ENCODE measurements at regions not wholly inside any gene's neighbourhood (a gene's known extent, or its start where the extent isn't known, plus 50 kb on each side); places are given as distances from the start of the nearest gene placed in this dataset.

DNA sequence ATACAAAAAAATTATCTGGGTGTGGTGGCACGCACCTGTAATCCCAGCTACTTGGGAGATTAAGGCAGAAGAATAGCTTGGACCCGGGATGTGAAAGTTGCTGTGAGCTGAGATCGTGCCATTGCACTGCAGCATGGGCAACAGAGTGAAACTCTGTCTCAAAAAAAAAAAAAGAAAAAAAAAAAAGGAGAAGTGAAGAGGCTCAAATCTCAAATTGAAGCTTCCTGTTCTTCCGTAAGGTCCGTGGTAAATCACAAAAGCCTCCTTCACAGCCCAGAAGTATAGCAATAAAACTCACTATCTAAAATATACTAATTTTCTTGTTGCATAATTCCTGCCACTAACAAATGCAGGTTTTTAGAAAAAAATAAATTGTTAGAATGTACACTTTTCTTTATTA lies 498.2 kb upstream of the BRINP3 start:
- no peak overlapping the region for H3K4me3 ChIP-seq (ENCODE audit: low read depth, low read length)
- TF ChIP-seq, protein P1, sequence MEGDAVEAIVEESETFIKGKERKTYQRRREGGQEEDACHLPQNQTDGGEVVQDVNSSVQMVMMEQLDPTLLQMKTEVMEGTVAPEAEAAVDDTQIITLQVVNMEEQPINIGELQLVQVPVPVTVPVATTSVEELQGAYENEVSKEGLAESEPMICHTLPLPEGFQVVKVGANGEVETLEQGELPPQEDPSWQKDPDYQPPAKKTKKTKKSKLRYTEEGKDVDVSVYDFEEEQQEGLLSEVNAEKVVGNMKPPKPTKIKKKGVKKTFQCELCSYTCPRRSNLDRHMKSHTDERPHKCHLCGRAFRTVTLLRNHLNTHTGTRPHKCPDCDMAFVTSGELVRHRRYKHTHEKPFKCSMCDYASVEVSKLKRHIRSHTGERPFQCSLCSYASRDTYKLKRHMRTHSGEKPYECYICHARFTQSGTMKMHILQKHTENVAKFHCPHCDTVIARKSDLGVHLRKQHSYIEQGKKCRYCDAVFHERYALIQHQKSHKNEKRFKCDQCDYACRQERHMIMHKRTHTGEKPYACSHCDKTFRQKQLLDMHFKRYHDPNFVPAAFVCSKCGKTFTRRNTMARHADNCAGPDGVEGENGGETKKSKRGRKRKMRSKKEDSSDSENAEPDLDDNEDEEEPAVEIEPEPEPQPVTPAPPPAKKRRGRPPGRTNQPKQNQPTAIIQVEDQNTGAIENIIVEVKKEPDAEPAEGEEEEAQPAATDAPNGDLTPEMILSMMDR (IDR thresholded peaks at IDR 0.05; ENCODE audit: borderline replicate concordance, insufficient read depth, low read depth, low read length), result no peak

DNA sequence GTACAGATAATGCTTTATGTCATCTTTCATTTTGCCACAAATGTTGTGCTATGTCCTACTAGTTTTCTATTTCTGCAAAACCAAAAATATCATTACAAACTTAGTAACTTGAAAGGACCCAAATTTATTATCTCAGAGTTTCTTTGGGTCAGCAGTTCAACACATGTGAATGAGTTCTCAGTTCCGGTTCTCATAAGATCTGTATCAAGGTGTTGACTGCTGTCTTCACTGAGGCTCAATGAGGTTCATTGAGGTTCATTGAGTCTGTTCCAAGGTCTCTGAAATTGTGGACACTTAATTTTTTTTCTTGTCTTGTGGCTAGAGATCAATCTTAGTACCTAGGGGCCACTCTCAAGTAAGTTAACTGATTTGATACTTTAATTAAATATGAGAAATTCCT lies 525.1 kb upstream of the BRINP3 start:
- TF ChIP-seq, protein P1 (IDR thresholded peaks at IDR 0.05; ENCODE audit: borderline replicate concordance, insufficient read depth, low read depth, low read length), result no peak
- H3K4me3 ChIP-seq (ENCODE audit: low read depth, low read length), result no peak overlapping the region

DNA sequence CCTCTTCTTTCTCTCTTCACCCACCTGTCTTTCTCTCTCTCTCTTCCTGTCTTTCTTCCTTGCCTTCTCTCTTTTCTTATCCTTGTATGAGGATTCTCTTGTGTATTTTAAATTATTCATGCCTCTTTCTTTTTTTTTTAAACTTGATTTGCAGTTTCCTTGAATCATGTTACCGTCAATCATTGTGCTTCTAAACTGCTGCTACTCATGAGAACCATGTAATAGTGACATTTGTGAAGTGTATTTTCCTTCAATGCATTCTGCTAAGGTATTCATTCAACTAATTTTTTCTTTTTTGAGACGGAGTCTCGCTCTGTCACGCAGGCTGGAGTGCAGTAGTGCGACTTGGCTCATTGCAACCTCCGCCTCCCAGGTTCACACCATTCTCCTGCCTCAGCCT lies 539.1 kb upstream of the BRINP3 start:
- no peak overlapping the region for H3K4me3 ChIP-seq (ENCODE audit: low read depth, low read length)
- TF ChIP-seq, protein P1 (IDR thresholded peaks at IDR 0.05; ENCODE audit: borderline replicate concordance, insufficient read depth, low read depth, low read length), result no peak

DNA sequence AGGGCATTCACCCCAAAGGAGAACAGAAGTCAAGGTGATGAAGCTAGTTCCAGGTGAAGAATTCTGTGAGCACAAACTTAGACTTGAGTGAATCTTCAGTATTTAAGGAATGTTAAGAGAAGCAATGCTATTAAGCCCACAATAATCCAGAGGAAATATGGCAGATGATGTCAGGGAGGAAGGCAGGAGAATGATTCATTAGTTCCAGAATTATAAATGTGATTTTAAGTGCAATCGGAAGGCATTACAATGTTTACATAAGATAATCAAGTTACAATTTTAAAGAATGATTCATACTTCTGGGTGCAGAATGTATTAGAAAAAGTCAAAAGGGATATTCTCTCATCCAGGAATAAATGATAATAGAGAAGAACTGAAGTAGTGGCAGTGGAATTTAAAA lies 545.2 kb upstream of the BRINP3 start:
- H3K4me3 ChIP-seq (ENCODE audit: low read depth, low read length), result no peak overlapping the region
- TF ChIP-seq, protein P1 (IDR thresholded peaks at IDR 0.05; ENCODE audit: borderline replicate concordance, insufficient read depth, low read depth, low read length), result no peak

DNA sequence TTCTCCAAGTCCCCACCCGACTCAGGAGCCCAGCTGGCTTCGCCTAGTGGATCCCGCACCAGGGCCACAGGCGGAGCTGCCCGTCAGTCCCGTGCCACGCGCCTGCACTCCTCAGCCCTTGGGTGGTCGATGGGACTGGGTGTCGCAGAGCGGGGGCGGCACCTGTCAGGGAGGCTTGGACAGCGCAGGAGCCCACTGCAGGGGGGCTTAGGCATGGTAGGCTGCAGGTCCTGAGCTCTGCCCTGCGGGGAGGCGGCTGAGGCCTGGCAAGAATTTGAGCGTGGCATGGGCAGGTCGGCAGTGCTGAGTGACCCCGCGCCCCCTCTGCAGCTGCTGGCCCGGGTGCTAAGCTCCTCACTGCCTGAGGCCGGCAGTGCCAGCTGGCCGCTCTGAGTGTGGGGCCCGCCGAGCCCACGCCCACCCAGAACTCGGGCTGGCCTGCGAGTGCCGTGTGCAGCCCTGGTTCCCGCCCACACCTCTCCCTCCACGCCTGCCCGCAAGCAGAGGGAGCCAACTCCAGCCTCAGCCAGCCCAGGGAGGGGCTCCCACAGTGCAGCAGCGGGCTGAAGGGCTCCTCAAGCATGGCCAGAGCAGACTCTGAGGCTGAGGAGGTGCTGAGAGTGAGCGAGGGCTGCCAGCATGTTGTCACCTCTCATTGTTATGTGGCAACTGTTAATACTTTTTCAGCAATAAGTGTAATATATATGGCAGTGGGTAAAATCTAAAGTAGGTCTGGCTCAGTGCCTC lies 548.4 kb upstream of the BRINP3 start:
- TF ChIP-seq, protein P1 (IDR thresholded peaks at IDR 0.05; ENCODE audit: borderline replicate concordance, insufficient read depth, low read depth, low read length), result no peak
- no peak overlapping the region for H3K4me3 ChIP-seq (ENCODE audit: low read depth, low read length)

DNA sequence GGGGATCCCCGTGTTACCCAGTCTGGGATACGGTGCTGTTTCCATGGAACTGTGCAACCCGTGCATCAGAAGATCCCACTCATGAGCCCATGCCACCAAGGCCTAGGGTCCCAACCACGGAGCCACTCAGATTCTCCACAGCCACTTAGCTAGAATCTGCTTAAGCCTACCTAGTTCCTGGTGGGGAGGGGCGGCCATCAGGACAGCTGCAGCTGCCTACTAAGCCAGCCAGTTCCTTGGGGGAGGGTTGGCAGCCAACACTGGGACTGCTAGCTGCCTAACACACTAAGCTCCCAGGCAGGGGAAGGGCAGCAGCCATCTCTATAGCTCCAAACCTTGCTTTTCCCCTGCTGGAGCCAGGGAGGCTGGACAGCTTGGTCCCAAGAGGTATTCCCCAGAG lies 549.2 kb upstream of the BRINP3 start:
- TF ChIP-seq, protein P1 (IDR thresholded peaks at IDR 0.05; ENCODE audit: borderline replicate concordance, insufficient read depth, low read depth, low read length), result no peak
- H3K4me3 ChIP-seq (ENCODE audit: low read depth, low read length), result no peak overlapping the region

DNA sequence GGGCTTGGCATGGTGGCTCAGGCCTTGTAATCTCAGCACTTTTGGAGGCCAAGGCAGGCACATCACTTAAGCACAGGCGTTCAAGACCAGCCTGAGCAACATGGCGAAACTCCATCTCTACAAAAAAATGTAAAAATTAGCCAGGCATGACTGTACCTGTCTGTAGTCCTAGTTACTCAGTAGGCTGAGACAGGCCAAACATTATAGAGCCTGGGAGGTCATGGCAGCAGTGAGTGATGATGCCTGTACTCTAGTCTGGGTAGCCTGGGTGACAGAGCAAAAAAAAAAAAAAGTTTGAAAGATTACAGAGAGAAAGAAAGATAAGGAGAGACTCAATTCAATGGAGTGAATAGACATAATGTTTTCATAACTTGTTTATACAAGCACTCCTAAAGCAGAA lies 556.5 kb upstream of the BRINP3 start:
- H3K4me3 ChIP-seq (ENCODE audit: low read depth, low read length), result no peak overlapping the region
- TF ChIP-seq, protein P1 (IDR thresholded peaks at IDR 0.05; ENCODE audit: borderline replicate concordance, insufficient read depth, low read depth, low read length), result no peak

All from GM12875 (cell line).